NCI-H748 treated with DMSO at 0.1 percent for 48 hours (cell line): ENCODE measurements at regions not wholly inside any gene's neighbourhood (a gene's known extent, or its start where the extent isn't known, plus 50 kb on each side); places are given as distances from the start of the nearest gene placed in this dataset.

ENCODE experiments used
- DNase-seq: peaks from one replicate; lab custom pipeline; 2025; lab: John Stamatoyannopoulos, UW

GRCh38 chr5:162324328-162324727, 256.8 kb downstream of the GABRG2 start:
- DNase-seq, result no peak

GRCh38 chr5:162325143-162325727, 257.7 kb downstream of the GABRG2 start:
- DNase-seq, result no peak

- no peak for DNase-seq
Measured at GRCh38 chr5:162334944-162335343, 267.4 kb downstream of the GABRG2 start.

GRCh38 chr5:162360373-162360931, 292.9 kb downstream of the GABRG2 start:
- no peak for DNase-seq

- DNase-seq, result no peak
Measured at GRCh38 chr5:162372256-162372655, 304.7 kb downstream of the GABRG2 start.

- no peak for DNase-seq
Measured at GRCh38 chr5:162377895-162378294, 310.3 kb downstream of the GABRG2 start.

GRCh38 chr5:162382839-162383238, 315.3 kb downstream of the GABRG2 start:
- no peak for DNase-seq

GRCh38 chr5:162384225-162384624, 316.7 kb downstream of the GABRG2 start:
- DNase-seq, result no peak

GRCh38 chr5:162391833-162392232, 324.3 kb downstream of the GABRG2 start:
- no peak for DNase-seq

GRCh38 chr5:162392336-162392735, 324.8 kb downstream of the GABRG2 start:
- DNase-seq, result no peak

- DNase-seq, result no peak
Measured at GRCh38 chr5:162393534-162393933, 326.0 kb downstream of the GABRG2 start.

GRCh38 chr5:162407614-162408013, 340.0 kb downstream of the GABRG2 start:
- no peak for DNase-seq

GRCh38 chr5:162410365-162410764, 342.8 kb downstream of the GABRG2 start:
- DNase-seq, result no peak

- no peak for DNase-seq
Measured at GRCh38 chr5:162429142-162429541, 361.6 kb downstream of the GABRG2 start.

- no peak for DNase-seq
Measured at GRCh38 chr5:162434281-162434680, 366.7 kb downstream of the GABRG2 start.

GRCh38 chr5:162436055-162436454, 368.5 kb downstream of the GABRG2 start:
- no peak for DNase-seq

- no peak for DNase-seq
Measured at GRCh38 chr5:162444129-162444762, 376.7 kb downstream of the GABRG2 start.

- DNase-seq, result no peak
Measured at GRCh38 chr5:162456086-162456485, 388.5 kb downstream of the GABRG2 start.

GRCh38 chr5:162466011-162466410, 398.4 kb downstream of the GABRG2 start:
- no peak for DNase-seq

GRCh38 chr5:162473041-162473714, 405.6 kb downstream of the GABRG2 start:
- no peak for DNase-seq

GRCh38 chr5:162474239-162474638, 406.7 kb downstream of the GABRG2 start:
- DNase-seq, result no peak

- no peak for DNase-seq
Measured at GRCh38 chr5:162484095-162484494, 416.5 kb downstream of the GABRG2 start.

GRCh38 chr5:162484986-162485385, 417.4 kb downstream of the GABRG2 start:
- DNase-seq, result no peak
